LoVo (cell line): ENCODE measurements at regions not wholly inside any gene's neighbourhood (a gene's known extent, or its start where the extent isn't known, plus 50 kb on each side); places are given as distances from the start of the nearest gene placed in this dataset.

Experiments
- DNase-seq: peaks from one replicate; pipeline ENCODE4 v3.0.0-alpha.2; 2016; ENCODE audit warnings: low spot score

GRCh38 chr6:28707387-28708282 lies 182.0 kb downstream of the GPX5 start:
- DNase-seq: no peak

DNA sequence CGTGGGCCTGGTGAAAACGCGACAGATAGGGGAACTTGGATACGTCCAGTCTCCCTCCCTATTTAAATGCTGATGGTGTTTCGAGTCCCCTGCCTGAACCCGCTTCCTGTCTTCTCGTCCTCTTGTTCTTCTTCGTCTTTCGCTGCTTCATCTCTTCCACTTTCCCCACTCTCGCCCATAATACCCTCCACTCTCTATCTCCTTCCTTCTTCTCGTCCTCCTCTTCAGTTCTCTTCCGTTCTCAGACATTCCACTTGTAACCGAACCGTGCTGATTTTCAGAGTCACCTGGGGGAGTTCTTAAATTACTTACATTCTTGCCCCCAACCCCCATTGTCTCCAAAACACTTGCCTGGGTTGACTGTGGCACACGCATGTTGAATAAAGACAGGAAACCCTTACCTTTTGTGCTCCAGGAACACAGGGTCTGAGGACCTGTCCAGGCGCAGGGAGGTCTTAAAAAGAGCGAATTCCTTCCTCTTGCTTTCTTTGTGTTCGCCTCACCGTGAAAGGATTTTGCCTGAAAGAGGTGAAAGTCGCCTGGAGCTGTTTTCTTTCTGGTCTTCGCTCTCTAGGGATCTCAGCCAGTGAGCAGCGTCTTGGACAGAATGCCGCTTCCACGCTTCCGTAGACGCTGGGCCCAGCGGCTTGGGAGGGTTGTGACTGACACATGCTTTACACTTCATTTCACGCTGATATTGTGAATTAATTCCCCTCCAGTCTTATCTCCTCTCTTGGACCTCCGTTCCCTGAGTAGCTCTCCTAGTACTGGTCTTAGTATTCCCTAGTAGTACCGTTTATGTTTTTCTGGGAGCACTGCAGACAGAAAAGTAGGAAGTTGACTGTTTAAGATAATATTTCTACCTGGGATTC lies 184.0 kb downstream of the GPX5 start:
- DNase-seq: no peak

DNA sequence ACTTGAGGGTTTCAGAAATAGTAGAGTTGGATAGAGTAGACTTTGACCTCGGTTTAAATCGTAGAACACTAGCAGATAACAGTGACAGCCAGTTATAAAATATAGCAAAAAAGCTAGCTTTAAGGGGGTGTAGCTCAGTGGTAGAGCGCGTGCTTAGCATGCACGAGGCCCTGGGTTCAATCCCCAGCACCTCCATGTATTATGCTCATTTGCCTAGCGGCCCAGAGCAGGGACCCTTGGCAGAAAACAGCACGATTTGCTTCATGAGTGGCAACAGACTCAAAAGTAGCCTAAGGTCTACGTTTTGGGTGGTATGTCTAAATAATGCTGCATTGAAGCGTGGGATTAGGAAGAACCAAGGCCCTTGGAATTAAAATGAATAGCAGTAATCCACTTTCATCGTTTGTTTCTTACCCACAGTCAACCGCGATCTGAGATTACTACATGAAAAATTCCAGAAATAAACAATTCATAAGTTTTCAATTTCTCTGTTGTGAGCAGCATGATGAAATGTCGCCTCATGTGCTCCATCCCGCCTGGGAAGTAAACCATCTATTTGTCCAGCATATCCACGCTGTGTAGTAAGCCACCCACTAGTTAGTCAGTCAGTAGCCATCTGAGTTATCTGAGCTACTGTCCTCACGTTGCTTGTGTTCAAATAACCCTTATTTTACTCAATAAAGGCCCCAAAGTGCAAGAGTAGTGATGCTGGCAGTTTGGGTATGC lies 184.9 kb downstream of the GPX5 start:
- no peak for DNase-seq

GRCh38 chr6:28711325-28711724 lies 185.6 kb downstream of the GPX5 start:
- DNase-seq: no peak

DNA sequence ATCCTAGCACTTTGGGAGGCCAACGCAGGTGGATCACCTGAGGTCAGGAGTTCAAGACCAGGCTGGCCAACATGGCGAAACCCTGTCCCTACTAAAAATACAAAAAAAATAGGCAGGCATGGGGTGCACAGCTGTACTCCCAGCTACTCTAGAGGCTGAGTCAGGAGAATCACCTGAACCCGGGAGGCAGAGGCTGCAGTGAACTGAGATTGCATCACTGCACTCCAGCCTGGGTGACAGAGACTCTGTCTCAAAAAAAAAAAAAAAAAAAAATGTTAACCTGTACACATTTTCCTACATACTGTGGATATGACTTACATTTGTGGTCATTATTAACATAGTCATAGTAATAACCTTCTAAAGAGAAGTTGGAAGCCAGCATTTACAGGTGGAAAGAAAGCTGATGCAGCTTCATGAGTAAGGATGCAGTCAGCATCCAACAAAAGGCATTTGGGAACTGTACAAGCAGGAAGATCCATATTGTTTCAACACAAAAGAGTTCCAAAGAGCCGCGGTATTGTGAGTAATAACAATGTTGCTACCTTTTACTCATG lies 186.2 kb downstream of the GPX5 start:
- DNase-seq: no peak

DNA sequence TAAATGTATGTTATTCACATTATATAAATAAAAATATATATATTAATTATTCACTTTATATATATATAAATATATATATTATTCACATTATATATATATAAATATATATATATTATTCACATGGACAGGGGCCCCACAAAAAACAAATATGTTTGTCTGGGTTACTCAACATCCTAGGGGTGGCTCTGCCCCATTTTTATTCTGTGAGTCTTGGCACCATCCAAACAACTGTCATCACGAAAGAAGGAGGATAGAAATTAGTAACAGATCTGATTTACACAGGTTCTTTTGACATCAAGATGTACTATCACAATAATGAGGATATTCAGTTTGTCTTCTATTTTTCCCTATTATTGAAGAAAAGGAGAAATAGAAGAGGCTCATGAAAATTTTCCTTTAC lies 187.3 kb downstream of the GPX5 start:
- DNase-seq: no peak

- peak; percentile 19 for DNase-seq
These were observed 193.7 kb downstream of the GPX5 start for GRCh38 chr6:28719275-28719940.

DNA sequence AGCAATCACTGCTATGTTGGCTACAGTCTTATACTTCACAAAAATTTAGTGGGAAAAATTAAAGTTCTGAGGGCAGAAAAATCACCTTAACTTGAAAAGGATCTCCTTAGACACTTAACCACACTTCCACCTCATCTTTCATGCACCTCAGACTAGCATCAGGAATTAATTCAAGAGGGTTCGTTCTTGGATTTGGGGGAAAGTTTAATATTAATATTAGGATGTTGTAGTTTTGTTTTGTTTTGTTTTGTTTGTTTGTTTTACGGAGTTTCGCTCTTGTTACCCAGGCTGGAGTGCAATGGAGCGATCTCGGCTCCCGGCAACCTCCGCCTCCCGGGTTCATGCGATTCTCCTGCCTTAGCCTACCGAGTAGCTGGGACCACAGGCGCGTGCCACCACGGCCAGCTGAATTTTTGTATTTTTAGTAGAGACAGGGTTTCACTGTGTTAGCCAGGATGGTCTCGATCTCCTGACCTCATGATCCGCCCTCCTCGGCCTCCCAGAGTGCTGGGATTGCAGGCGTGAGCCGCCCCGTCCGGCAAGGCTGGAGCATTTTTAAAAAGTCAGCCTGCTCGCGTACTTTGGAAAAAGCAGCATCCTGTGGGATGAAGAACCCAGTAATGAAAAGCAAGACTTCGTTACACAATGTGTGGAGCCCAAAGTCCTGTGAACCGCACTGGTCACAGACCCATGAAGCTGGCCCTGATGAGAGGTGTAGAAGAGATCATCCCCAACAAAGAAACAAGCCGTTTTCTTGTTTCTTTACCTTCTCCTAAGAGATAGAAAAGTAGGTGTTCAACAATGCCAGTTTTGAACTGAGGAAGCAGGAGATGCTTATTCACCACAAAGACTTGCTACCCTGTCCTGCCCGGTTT lies 194.9 kb downstream of the GPX5 start:
- no peak for DNase-seq

DNA sequence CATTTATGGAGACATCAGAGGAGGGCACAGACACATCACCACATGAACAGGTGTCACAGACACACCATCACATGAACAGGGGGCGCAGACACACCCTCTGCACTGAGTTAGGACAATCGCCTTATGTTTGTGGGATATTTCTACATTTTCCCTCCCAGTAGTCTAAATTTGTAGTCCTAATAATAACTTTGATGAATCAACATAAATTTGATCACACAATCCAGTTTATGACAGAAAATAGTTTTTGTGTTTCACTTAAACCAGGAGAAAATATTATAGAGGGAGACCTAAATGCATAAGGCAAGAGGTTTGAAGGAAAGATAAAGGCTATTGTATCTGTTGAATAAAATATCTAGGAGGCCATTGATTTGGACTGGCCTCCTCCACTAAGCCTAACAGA lies 195.7 kb downstream of the GPX5 start:
- no peak for DNase-seq

DNA sequence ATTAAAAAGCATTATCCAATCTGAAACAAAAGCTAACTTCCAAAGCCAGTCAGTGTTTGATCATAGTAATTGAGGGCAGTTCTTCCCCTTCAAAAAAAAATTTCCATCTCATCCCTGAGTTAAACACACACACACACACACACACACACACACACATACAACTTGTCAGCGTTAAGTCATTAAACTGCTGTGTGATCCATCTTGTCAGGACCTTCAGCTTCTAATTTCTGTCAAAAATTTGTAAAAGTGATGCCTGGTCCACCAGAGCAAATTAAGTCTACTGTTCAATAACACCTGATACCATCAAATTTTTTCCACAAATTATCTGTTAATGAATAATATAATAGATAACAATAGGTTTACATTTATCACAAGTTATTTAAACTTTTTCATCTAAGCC lies 198.7 kb downstream of the GPX5 start:
- DNase-seq: no peak

DNA sequence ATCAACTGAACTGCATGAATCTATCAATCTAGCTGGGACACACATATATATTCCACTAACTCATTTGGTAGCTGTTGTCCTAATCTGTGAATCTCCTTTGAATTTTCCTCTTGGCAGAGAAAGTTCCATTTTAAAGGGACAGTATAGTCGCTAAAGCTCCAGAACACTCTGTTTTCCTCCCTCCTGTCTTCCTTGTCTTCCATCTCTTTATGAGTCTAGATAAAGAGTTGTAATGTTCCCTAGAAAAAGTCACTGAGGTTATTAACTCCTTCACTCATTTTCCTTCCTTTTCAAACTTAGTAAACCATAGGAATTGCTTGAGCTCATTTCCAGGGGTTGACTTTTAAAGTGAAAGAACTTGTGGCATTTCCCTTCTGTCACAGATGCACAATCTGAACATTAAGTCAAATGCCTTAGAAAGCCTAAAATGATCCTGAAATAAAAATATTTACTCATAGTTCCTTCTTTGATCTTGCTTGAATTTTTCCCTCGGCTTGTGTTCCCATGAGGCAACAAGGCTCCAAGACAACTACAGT lies 198.4 kb downstream of the TRIM27 start:
- DNase-seq: no peak

- no peak for DNase-seq
These were observed 197.9 kb downstream of the TRIM27 start for GRCh38 chr6:28725890-28726348.

- DNase-seq: no peak
These were observed 197.0 kb downstream of the TRIM27 start for GRCh38 chr6:28726569-28727309.

- DNase-seq: no peak
These were observed 196.1 kb downstream of the TRIM27 start for GRCh38 chr6:28727559-28728211.

DNA sequence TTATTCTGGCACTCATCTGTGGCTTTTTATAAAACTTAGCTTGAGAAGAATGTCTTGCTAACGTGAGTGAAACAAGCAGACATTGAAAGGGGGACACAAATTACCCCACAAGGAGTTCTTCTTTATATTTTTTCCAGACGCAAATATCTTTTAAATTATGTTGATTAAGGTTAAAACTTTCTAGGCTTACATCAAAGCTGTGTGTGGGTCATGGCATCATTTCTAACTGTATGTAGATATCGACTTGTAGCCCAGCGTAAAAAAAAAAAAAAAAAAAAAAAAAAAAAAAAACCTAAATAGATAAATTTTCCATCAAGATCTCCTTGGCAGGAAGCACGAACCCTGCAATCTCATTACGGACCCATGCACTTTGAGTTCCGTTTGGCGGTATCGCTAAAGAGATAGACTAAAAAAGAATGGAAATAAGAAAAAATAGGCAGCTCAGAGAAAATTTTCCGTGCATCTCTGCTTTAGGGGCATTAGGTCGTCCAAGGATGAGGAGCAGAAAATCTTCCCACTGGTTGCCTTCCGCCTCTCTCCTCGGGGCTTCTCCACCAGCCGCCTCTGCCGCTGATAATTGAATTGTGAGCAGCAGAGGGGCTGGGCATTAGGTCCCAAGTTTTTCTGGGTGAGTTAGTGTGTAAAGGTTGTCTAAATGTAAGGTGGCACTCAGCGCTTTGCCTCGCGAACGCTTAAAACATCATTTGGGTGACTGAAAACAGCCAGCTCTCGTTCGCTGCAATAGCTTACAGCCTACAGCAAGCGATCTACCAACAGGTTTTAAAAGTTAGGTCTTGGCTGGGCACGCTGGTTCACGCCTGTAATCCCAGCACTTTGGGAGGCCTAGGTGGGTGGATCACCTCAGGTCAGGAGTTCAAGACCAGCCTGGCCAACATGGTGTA lies 194.0 kb downstream of the TRIM27 start:
- no peak for DNase-seq

DNA sequence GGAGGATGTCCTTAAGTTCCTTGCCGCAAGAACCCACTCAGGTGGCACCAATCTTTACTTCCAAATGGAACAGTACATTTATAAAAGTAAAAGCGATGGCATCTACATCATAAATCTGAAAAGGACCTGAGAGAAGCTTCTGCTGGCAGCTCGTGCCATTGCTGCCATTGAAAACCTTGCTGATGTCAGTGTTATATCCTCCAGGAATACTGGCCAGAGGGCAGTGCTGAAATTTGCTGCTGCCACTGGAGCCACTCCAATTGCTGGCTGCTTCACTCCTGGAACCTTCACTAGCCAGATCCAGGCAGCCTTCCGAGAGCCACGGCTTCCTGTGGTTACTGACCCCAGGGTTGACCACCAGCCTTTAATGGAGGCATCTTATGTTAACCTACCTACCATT lies 191.7 kb downstream of the TRIM27 start:
- DNase-seq: no peak

- DNase-seq: no peak
These were observed 189.3 kb downstream of the TRIM27 start for GRCh38 chr6:28734443-28734959.

DNA sequence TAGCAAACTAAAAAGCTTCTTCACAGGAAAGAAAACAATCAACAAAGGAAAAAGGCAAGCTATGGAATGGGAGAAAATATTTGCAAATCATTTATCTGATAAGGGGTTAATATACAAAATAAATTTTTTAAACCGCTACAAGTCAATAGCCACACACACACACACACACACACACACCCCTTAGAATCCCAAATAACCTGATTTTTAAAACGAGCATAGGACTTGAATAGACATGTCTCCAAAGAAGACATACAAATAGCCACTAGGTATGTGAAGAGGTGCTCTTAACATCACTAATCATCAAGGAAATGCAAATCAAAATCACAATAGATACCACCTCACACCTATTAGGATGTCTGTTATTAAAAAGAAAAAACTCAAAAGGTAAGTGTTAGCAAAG lies 187.7 kb downstream of the TRIM27 start:
- no peak for DNase-seq
